ENCODE measurements at regions not wholly inside any gene's neighbourhood (a gene's known extent, or its start where the extent isn't known, plus 50 kb on each side); places are given as distances from the start of the nearest gene placed in this dataset.
A peak's percentile ranks its signal among the peaks of the same experiment; 100 is the strongest.
"Not testable (repeated sequence)": the region's sequence is repeated elsewhere in the genome, so short reads cannot be mapped to it uniquely, and the experiment has no call there.

DNA sequence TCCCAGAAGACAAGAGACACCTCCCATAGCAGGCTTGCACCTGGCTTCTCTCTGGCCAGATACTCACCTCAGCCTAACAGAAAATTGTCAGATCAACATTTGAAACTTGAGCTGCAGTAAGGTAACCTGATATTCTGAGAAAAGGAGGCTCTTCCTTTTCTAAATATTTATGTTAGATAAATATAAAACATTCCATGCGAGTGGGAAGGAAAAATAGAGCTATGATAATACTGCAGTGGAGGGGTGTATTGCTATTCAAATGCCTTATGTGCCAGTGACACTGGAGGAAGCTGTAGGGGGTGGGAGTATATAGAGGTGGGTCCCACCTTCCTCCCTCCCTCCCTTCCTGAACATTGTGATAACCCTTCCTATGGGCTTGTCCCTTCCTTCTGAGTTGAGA is 515.5 kb upstream of the CHAC2 start:
- DNase-seq = no peak

DNA sequence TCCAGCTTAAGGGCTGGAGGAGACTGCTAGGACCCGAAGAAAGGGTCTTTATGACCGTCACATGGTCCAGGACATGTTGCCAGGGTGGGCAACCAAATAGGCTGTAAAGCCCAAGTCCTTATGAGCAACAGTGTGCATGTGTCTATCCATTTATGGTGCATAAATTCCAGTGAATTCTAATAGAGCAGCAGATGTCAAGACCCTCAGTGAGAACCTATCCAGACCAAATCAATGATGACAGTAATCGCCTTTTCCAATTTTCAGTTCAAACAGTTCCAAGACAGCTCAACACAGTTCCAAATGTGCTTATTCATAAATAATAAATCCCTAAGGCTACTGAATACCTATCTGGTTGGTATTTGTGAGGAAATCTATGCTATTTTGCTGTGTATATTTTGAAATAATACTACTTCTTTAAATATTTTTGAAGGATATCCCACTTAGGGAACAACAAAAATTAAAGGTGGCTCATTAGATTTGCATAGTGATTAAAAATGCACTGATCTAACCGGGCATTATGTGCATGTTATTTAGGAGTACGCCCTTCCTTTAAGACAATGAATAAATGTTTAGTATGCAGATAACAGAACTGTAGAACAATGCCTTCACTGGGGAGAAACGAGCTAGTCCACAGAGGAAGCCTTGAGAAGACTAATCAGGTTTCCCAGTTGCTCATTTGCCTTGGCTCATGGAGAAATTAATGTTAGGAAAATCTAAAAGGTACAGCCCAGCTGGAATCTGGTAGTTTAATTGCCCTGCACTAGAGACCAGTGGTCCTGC is 519.5 kb upstream of the CHAC2 start:
- DNase-seq = no peak

DNA sequence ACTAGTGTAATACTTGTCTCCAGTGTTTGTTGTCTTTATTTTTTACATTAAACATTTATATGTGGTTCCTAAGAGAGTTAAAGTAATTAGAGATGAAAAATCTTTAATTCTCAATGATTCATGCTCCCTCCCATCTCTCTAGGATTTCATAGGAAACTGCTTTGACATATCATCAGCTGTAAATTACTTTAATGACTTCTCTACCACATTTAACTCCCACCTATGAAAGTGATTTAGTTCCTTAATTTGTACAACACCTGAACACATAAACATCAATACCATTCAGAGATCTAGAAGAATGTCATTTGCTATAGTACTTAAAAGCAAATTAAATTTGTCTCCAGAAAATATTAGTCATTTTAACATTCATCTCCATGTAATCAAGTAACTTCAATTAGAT is 524.2 kb upstream of the CHAC2 start:
- no peak for DNase-seq

DNA sequence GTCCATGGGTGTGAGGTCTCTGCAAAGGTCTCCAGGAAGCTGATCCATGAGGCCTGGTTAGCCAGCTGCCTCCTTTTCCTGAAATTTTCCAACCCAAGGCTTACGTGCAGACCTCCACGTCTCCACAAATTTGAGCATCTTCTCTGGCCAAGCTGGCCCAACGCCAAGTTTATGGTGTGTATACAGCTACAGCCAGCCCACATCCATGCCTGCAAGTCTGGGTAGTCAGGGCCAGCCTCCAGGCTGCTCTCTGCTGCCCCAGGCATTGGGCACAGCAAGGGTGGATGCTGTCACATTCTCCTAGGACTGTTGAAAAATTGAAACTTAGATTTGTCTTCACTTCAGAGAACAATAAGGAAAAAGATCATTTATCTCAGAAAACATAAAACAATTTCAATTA is 525.5 kb upstream of the CHAC2 start:
- DNase-seq = no peak

DNA sequence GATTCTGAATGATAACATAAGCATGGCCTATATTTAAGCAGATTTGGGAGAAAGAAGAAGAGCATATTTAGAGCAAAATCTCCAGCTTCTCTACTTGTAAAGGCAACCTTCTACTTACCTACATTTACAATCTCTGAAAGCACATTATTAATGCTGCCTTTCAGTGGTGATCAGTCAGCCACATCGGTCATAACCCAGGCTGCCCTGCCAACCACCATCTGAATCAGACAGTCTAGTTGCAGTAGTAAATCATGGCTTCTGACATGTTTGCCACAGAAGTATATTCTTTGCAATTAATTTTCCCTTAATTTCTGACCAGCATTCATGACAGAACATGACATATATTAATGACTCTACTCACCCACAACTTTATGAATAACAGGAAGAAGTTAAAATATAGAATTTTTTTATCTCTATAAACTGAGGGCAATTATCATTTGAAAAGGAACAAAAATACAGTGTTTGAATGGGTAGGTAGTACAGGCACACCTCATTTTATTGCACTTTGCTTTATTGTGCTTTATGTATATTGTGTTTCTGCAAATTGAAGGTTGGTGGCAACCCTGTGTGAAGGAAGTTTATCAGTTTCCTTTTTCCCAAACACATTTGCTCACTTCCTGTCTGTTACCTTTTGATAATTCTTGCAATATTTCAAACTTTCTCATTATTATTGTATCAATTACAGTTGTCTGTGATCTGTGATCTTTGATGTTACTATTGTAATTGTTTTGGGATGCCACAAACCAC is 531.6 kb upstream of the CHAC2 start:
- DNase-seq = peak; percentile 27

DNA sequence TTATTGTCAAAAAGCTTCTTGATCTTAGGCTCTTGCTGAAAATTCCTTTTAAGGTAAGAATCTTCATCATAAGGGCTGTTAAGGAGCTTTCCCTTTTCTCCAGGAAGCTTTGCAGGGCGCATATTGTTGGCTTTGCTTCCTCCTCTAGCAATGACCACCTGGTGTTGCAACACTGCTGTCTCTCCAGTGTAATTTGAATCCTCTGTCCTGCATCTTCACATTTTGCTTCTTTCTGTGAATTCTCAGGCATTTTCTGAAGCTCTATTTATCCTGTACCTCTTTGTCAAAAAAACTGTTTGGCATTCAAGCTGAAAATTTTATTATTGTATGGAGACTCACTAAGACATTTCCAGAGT is 533.1 kb upstream of the CHAC2 start:
- DNase-seq = no peak

DNA sequence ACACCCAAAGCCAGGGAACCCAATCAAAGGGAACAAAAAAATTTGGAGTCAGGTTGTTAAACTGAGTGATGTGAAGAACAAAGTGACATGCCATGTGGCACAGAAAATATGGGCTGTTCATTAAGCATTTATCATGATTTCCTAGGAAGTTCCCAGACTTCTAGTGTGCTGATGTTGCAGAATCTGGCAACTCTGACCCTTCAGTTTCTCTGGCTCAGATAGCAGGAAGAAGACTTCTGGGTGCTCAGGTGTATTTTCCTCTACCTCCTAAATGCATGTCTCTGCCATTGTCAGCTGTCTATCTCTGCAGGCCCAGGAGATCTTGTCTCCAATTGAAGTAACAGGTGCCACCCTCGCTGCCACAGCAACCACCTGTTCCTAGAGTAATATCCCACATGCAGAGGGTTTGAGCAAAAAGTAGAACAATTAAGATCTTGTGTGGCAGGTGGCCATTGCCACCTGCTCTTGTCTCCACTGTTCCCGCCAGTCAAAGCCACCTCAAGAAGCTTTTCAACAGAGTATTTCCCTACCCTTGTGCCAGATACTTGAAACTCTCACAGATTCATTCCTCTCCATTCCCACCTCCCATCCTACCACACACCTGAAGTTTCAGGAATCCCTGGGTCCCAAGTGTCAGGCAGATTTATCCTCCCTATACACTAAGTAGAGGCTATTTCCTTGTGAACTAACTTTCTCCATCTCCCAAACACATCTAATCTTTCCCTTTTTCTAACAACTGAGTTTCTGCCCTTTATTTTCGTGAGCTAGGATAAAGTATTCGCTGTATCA is 533.7 kb upstream of the CHAC2 start:
- DNase-seq = no peak

DNA sequence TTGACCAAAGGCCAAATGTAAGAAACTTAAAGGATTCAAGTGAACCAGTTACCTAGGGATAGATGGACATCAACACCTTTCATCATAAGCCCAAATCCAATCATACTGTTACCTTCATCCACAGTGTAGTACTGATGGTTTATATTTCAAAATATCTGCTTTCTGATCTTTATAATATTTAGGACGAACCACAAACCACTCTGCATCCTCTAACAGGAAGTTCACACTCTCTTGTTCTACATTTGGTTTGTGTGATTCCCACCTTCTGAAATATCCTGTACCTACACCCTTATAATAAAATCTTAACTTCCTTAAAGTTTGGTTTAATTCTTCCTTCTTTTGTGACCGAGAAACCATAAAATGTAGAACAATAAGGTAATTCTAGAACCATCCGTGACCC is 535.7 kb upstream of the CHAC2 start:
- DNase-seq = peak; percentile 3

DNA sequence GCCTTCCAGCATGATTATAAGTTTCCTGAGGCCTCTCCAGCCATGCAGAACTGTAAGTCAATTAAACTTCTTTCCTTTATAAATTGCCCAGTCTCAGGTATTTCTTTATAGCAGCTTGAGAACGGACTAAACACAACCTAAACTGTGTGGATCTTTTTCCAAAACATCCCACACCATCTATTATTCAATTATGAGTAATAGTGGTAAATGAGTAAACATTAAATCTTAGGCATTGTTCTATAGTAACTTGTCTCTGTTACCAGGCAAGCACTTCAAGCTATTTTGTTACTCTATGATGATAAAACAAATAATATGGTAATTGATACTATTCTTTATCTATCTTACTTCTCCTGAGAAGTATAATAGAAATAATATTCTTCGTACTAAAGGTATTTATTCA is 536.9 kb upstream of the CHAC2 start:
- no peak for DNase-seq

DNA sequence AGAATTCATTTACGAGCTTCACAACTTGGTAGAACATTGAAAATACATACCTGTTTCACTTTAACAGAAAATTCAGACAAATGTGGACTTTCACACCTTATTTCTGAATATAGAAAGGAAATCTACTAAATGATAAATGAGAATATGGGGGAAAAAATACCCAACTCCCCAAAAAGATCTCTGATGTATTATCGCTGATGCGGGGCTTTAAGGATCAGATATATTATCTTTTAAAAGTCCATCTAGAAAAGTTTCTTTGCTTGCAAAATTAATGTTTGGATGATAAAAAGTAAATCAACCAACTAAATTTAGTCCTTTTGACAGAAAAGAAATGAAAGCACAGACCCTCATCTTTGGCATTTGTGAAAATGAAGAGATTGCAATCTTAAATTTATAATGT is 540.1 kb upstream of the CHAC2 start:
- no peak for DNase-seq

DNA sequence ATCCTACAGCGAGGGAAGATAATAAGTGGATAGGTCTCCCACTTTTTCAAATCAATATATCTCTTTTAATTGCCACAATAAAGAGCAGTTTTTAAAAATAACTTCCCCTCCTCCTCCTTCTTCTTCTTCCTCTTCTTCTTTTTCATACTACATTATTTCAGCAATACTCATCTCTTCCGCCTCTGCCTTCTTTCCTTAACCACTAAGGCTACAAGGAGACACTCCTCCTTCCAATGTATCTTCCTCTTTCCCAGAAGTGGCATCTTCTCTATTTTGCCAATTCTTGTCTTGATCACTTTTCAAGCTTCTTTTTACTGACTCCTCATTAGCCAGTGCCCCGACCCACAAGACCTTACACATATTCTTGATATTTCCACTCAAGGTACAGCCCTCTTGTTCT is 546.6 kb upstream of the CHAC2 start:
- no peak for DNase-seq

DNA sequence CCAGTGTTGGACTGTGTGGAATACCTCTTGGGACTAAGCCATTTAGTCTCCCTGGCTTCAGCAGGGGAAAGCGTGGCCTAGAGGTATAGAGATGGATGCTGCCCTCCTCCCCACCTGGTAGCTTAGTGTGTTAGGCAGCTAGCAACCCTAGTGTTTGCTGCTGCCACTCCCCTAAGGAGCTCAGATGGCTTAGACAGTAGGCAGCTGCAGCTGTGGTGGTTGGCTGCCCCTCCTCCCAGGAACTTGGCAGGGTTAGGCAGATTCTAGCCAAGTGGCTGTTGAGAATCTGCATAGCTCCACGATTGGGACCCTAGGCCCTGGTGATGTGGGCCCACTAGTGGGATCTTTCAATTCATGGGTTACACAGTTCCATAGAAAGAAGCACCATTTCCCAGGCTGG is 550.4 kb upstream of the CHAC2 start:
- DNase-seq = no peak

DNA sequence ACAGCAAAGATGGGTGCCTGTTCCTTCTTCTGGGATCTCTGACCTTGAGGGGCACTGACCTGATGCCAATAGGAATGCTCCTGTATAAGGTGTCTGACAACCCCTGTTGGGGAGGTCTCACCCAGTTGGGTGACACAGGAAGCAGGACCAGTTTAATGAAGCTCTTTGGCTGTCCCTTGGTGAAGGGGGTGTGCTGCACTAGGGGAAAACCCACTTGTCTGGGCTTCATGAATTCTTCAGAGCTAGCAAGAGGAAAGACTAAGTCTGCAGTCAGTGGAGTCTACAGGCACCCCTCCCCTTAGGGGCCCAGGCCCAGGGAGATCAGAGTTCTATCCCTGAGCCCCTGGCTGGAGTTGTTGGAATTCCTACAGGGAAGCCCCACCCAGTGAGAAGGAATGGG is 550.8 kb upstream of the CHAC2 start:
- no peak for DNase-seq

DNA sequence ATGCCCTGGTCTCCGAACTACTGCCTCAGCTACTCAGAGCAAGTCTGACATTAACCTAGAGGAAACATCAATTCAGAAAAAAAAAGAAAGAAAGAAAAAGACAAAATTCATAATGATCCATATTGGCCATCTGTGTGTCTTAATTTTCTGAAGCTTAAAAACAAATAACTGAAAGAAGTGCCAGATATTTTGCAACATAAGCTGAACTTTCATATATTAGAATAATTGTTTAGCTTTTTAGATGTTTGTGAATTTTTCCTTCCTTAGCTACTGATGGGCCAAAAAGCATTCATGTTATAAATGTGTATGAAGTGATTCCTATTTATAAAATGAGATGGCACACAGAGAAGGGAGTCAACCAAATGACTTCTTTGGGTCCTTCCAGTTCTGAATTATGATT is 555.0 kb upstream of the CHAC2 start:
- no peak for DNase-seq

DNA sequence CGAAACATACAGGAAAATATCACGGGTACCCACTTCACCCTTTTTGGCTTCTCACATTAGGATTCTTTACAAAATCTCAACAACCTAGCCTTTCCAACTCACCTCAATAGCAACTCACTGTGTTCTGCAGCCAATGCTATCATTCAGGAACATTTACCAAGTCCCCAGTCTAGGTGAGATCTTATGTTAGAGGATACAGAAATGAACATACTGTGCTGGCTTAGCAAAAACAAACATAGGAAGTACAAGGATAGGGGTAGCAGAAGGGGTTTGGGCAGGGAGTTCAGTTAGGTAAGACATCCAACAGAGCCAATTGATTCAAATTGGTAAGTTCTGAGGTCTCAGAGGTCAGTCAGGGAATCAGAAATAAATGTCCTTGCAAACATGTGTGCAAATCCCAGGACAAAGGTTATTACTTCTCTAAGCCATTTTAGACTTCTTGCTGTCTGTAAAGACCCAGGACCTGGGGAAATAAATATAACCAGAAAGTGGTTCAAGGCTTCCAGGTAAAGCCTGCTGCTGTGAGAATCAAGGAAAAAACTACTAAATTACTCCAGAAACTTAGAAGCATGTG is 556.3 kb upstream of the CHAC2 start:
- DNase-seq = no peak

DNA sequence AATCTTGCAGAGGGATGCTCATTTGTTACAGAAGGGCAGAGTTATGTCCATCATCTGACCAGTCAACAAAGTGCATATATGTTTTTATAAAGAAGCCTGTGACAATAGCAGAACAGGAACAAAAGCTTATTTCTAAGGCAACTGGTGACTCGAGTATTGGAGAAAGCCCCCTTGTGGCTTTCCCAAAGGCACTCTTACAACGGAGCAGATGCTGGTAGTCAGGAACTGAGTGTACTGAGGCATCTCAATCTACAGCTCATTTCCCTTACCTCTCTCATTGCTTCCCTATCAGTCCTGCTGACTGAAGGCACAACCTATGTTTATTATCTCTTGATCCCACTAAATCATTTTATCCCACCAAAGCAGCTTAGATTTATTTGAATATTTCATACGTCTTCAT is 557.1 kb upstream of the CHAC2 start:
- no peak for DNase-seq

DNA sequence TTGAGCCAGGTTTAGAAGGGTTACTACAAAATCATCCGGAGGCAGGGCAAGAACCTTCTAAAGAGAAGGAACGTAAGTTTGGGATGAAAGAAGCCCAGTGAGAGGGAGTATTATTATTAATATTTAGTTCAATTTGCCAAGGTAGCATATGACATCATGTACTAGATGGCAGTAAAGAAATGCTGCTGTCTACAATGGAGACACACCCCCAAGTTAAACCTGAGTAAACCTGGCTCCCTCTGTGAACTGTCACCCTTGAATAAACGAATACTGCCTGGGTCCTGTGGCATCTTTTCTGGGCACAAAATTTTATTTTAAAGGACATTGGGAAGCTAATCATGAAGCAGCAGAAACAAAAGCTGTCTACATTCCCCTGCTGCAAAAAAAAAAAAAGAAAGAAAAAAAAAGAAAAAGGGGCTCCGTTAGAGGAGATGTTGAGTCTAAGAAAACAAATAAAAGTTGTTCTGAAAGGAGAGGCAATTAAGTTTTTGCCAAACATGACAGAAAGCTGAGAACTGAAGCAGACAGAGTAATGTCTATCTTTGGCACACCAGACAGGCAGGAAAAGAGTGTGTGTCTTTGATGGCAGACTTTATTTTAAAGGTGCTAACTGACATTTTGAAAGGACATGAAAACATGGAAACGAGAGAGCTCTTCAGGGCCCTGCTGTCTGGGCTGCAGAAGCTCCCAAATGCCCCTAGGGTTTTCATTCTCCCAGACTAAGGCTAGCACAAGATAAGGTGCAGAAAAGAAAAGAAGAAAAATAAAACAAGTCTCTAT is 557.7 kb upstream of the CHAC2 start:
- DNase-seq = no peak

DNA sequence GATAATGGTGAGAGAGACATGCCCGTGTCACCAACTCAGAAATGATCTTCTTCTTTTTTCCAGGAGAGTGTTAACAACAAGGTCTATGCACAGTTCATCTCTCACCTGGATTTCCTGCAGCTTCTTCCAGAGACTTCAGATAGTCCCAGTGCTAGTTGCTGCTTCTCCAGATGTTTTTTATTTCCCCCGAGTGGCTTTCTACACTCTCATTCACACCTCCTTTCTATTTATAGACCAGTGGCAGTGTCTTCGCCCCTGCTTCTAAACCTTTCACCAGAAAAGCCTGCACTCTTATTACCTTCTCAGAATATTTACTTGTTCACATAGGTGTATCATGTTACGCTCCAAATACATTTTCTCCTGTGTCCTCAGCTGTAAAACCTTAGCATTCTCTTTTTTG is 558.8 kb upstream of the CHAC2 start:
- DNase-seq = no peak

DNA sequence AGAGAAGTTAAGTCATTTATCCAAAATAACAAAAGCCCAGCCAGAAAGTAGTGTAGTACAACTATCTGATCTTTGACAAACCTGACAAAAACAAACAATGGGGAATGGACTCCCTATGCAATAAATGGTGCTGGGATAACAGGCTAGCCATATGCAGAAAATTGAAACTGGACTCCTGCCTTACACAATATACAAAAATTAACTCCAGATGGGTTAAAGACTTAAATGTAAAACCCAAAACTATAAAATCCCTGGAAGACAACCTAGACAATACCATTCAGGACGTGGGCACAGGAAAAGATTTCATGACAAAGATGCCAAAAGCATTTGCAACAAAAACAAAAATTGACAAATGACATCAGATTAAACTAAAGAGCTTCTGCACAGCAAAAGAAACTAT is 561.4 kb upstream of the CHAC2 start:
- DNase-seq = not testable (repeated sequence)

DNA sequence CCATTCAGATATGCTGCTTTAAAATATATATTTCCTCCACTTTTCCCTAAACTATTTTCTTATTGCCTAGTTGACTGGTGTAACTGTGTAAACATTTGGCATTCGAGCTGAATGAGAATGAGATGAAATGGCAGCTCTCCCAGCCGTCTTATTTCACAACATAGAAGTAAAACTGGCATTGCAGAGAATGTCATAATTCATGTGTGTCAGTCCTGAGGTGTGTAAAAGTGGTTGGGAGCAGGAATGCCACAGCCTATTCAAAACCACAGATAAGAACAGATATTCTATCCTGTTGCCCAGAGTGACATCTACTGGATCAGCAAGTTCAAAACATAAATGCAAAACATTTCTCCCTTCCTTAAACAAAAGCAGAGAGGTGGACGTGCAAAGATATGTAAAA is 565.5 kb upstream of the CHAC2 start:
- peak; percentile 28 for DNase-seq

DNA sequence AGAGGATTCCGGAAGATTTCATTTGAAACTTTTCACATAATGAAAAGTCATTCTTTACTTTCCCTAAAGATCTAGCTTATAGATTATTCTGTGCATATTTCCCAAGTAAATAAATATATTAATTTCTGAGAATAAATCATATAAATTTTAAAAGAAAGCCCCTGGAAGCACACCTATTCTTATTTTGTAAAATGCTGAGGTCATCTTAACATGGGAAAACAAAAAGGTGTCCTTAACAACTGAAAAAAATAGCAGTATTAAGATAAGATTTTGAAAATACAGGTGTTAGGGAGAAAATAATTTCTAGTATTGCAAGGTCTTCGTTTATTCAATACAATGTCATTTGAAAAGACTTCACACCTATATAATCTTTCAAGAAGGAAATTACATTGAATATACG is 567.5 kb upstream of the CHAC2 start:
- no peak for DNase-seq

DNA sequence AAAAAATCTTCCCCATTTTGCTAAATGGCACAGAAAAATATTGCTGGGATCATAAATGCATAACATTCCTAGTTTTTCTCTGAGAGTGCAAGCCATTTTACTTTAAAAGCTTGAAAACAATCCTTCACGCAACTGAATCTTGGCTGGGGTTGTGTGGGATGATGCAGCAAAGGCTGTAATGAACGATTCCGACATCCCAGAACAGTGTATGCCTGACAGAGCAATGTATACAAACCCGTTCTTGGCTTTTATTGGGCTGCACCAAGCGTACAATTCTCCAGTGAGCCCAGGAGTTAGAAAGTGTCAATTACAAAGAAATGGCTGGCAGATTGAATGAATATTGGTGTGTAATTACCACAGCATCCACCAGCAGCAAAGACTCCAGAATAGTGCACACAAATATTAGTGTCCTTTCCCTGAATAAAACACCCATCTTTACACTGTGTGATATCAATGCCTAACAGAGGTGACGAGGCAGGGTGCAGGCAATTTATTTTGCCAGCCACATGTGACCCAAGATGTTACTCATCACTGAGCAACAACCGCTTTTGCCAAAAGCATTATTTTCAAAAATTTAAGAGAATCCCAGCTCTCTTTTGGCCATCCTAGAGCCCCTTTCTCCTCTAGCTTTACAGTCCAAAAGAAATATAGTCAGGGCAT is 578.6 kb upstream of the CHAC2 start:
- no peak for DNase-seq

Measured in hematopoietic multipotent progenitor cell treated with erythropoietin and hydrocortisone succinate and interleukin-3 and kit ligand, for 4 days (in vitro differentiated cells).